Activated T-helper 1 cell treated with Interleukin-2 at 50 U/mL for 16 hours (primary cell): ENCODE measurements at regions not wholly inside any gene's neighbourhood (a gene's known extent, or its start where the extent isn't known, plus 50 kb on each side); places are given as distances from the start of the nearest gene placed in this dataset.

ENCODE experiments used
- DNase-seq: peaks from one replicate; pipeline ENCODE4 v3.0.0-alpha.2; 2020; ENCODE audit warnings: low read depth

- no peak for DNase-seq
Measured at GRCh38 chr2:195606179-195606578, 50.8 kb upstream of the SLC39A10 start.

- no peak for DNase-seq
Measured at GRCh38 chr2:195604706-195605105, 52.3 kb upstream of the SLC39A10 start.

- DNase-seq: no peak
Measured at GRCh38 chr2:195603998-195604397, 53.0 kb upstream of the SLC39A10 start.

DNA sequence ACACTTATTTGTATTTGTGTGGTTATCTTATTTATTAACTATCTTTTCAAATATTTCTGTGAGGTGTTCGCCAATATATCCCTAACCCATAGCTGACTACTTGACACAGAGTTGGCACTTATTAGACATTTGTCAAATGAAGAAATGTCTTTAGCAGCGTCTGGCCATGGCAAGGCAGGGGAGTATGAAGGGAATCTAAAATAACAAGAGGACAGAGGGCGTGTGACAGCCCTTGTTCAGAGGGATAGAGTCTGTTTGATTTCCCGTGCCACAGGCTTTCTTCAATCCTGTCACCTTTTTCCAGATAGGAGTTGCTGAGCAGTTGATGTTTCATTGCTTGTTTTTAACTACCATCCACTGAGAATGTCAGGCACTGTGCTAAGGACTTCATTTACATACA, 53.6 kb upstream of the SLC39A10 start:
- DNase-seq: no peak

DNA sequence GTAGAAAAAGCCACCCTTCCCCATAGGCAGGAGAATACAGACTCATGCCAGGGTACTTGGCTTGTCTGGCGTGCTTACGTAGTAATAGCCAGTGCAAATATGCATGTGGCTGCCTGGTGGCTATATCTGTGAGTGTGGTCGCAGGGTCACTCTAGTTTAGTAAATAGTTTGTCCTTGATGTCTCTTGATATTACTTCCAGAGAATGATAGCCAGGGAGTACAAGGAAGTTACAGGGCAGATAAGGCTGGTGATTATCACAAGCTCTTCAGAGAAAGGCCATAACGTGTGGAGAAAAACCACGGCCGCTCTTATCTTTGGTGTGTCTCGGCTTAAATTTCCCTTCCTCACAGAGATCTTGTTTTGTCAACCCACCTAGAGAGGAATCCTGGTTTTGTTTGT, 54.3 kb upstream of the SLC39A10 start:
- no peak for DNase-seq

DNA sequence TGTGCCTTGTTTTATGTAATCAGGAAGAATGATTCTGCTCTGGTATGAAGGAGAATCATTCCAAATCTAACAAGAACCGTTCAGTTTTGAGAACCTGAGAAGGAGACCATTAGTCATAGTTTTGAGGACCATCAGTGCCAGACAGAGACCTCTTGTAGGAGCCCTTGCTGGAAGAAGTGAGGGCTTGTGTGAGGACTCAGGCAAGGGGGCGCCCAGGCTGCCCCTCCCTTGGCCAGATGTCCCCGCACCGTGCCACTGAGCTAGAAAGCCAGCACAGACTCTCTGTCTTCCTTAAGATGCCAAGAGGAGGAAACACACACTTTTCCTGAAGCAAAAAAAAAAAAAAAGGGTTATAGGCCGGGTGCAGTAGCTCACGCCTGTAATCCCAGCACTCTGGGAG, 55.7 kb upstream of the SLC39A10 start:
- DNase-seq: no peak

DNA sequence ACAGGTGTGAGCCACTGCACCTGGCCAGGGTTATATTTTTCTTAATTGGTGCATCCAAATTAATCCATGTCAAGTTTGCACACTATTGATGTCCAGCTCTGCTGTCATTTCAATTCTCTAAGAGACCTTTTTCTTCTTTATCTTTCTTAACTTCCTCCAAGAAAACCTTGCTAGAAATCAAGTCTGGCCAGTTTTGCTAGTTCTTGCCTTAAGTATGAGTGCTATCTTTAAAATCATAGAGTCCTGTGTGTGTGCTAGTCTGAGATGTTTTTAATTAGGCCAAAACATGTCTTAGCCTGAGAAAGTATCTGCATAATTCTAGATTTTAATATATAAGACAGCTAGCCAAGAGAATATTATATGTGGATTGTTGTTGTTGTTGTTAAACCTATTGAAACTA, 56.2 kb upstream of the SLC39A10 start:
- DNase-seq: no peak

DNA sequence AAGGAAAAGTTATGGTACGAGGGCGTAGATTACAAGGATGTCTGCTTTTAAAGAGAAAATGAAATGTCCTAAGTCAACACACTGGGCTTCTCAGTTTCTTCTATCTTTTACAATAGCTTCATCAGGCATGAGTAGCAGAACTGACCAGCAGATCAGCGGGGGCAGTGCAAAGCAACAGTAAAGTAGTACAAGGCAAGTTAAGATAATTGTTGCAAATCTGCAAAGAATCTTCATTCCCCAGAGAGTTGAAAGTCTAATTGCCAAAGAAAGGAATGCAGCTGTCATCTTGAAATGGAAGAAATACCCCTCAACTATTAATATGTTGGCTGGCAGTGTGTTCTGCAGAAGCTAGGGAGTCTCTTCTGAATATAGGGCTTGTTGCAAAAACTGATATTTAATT, 60.2 kb upstream of the SLC39A10 start:
- no peak for DNase-seq

DNA sequence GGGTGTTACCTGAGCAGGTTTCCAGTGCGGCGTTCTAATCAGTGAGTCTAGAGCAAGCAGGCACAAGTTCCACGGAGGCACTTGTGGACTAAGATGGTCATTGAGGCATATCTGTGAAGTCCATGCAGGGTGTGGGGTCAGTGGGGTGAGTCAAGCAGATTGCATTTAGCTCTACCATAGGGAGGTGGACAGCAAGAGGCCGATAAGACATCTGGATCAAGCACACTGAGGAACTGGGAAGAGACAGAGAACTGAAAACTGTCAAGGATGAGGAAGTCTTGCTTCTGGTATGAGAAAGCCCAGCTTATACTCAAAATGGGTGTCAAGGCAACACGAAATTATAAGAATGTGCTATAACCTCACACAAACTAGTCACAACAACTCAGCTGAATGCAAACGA, 61.2 kb upstream of the SLC39A10 start:
- no peak for DNase-seq

- DNase-seq: no peak
Measured at GRCh38 chr2:195594919-195595694, 61.9 kb upstream of the SLC39A10 start.

DNA sequence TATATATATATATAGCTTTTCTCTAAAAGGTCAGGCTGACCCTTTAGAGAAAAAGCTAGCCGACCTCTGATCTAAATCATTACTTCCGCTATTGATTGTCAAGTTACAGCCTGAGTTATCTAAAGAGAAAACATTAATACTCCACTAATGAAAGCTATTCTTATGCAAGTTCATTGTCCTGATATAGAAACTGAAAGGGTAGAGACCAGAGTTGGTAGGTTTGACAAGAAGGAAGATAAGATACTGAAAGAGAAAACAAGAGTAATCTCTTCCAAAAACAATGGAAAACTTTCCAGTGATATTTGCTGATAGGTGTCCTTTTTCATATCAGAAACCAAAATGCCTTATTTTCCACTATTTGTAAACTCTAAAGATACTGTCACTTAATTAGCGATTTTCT, 62.8 kb upstream of the SLC39A10 start:
- DNase-seq: no peak

DNA sequence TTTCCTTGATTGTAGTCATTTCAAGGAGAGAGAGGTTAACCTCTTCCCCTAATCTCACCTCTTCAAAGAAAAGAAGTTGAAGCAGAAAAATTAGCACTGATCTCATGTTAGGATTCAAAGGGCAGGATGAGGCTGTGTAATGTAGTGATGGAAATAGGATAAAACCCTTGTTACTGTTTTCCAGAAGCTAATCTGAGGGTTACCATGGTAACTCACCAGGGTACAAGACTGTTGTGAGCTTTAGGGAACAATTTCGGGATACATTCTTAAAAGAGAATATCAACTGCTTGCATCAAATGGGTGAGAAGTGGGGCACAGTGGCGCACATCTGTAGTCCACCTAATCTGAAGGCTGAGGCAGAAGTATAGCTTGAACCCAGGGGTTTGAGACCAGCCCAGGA, 64.9 kb upstream of the SLC39A10 start:
- DNase-seq: no peak

- no peak for DNase-seq
Measured at GRCh38 chr2:195590861-195591205, 66.2 kb upstream of the SLC39A10 start.

DNA sequence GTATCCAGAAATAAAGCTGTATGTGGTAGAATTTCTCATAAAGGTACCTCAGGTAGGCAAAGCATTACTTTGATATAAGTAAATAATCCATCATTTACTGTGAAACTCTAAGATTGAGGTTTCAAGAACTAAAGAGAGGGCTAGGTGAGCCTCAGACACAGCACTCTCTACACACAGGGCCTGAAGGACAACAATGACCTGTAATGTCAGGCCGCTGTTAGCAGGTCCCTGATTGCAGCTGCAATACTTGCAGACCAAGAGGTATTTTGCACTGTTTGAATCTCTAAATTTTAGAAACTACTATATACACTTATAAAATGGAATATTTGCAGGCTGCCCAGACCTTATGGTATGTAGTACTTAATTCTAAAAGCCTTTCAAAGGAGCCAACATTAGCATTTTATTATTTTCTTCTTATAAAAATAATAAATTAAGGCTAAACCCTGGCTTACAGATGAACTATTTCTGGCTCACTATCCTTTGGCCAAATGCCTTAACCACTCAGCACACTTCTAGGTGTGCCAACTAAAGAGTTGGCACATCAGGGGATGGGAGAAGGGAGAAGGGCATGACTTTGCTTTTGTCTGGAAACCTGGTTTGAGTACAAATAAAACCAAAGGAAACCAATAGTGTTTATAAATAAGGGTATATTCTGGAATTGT, 66.7 kb upstream of the SLC39A10 start:
- no peak for DNase-seq

DNA sequence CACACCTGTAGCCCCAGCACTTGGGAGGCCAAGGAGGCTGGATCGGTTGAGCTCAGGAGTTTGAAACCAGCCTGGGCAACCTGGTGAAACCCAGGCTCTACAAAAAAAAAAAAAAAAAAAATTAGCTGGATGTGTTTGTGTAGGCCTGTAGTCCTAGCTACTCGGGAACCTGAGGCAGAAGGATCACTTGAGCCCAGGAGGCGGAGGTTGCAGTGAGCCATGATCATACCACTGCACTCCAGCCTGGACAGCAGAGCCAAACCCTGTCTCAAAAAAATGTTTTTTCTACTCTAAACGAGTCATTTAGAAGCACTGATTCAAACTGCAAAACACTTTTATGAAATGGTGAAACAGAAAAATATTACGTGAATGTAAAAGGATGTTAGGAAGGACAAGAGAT, 69.1 kb upstream of the SLC39A10 start:
- no peak for DNase-seq

- DNase-seq: no peak
Measured at GRCh38 chr2:195586062-195586714, 70.8 kb upstream of the SLC39A10 start.

GRCh38 chr2:195582188-195582587, 74.8 kb upstream of the SLC39A10 start:
- no peak for DNase-seq

GRCh38 chr2:195579776-195580555, 77.1 kb upstream of the SLC39A10 start:
- DNase-seq: no peak

DNA sequence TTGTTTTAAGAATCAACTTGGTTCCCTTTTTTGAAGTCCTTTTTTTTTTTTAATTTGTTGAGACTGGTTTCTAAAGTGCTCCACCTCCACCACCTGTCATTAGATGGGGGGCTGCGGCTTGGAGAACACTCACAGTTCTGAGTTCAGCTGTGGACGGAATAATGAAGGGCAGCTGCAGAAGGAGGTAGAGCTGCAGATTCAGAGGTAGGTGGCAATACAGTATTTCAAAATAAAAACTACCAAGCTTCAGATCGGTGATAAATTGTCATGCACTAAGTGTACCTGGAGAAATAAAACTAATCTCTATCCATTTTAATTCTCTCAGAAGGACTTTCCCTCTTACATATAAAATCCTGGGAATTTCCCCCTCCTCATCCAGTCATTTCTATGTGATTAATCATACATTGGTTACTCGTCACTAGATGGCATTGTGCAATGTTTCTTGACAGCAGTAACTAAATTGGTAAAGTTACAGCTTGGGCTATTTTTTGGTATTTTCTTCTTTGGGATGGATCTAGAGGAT, 81.1 kb upstream of the SLC39A10 start:
- DNase-seq: no peak

DNA sequence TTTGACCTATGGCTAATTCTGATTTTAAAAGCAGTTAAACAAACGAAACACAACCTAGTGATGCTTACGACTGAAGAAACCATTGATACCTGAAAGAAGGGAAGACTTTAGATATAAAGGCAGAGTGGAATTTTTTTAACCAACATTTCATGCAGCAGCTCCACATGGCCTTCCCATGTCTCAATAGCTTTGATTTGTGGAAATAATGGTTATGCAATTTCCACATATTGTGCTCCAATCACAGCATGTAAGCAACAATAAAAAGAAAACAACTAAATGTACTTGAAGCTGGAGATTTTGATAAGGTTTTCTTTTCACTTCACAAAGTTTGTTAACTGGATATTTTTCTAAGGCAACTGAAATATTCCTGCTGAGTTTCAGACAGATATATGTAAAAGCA, 82.0 kb upstream of the SLC39A10 start:
- DNase-seq: no peak

DNA sequence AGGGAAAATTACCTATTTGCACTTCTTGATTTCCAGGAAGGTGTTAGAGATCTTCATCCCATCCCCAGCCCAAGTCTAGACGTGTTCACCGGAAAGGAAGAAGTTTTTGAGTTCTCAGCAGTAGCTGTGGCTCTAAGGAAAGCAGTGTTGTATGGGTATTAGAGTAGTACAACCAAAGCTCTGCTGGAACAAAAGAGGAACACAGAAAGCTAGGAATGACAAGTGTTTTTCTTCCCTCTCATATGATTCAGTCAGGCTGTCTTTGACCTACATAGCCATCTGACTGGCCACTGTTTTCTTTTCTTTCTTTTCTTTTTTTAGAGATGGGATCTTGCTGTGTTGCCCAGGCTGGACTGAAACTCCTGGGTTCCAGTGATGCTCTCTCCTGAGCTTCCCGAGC, 82.7 kb upstream of the SLC39A10 start:
- no peak for DNase-seq

GRCh38 chr2:195572895-195573683, 83.9 kb upstream of the SLC39A10 start:
- DNase-seq: no peak
